HK-2 (cell line): ENCODE measurements at regions not wholly inside any gene's neighbourhood (a gene's known extent, or its start where the extent isn't known, plus 50 kb on each side); places are given as distances from the start of the nearest gene placed in this dataset.

Experiments
- DNase-seq: peaks from one replicate; pipeline ENCODE4 v3.0.0-alpha.2; 2018; ENCODE audit not compliant: unreplicated experiment

DNA sequence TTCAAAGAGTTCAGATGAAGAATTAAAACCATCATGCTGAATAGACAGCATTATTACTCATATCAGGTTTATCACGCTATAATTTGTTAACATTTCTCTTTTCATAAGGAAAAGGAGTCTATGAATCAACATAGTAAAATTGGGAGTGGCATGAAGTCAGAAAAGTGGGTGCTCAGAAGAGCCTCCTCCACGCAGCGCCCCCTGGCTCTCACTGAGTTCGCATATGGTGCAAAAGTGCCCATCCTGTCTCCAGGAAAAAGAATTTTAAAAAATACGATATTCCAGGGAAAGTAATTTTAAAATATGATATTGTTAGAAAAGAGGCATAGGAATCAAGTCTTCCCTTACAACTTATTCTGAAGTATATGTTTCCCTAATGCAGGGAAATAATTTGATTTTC is 176.3 kb upstream of the TCERG1L start:
- no peak for DNase-seq

DNA sequence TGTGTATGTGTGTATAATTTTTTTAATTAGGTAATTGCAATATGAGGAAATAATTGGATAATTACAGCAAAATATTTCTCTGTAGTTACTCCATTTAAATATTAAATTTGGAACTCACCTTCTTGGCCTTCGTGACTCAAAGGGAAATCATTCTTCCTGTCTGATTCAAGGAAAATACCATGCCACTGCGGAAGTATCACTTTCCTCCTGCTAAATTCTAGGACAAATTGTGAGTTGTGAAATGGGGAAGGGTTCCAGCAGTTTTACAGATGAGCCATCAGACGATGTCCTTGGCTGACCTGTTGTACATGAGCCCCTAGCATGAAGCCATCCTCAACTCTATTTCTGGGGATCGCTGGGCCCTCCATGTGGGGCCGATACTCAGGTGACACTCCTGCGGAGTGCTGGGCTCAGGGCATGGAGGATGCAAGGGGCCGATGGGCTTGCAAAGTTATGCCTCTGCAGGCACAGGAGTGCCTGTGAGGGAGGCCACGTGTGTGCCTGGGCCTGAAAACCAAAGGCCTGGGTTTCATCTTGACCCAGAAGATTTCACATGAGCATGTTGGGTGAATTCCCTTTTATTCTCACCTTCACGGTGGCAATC is 179.6 kb upstream of the TCERG1L start:
- no peak for DNase-seq

DNA sequence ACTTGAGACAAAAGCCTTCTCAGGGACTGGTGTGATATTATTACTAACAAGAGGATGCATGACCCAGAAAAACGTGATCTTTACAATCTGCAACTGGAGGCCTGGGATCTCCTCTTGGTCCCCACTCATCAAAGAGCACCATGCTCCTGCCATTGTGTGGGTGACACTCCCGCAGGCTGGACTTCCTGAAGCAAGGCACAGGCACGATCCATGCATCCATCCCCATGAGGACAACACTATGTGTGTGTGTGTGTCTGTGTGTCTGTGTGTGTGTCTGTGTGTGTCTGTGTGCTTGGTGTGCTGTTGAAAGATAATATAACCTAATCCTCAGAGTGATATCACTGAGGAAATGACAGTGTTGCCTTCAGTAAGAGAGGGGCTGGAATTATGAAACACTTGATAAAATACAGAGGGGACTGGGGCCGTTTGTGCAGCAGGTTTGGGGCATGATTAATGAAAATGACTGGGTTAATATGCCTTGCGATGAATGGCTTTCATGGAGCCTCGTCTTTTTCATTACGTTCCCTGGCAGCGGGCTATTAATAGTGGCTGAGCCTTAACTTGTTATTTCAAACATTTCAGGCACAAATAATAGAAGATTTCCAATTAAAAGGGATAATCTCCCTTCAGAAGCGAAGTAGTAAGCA is 180.8 kb upstream of the TCERG1L start:
- DNase-seq: no peak

DNA sequence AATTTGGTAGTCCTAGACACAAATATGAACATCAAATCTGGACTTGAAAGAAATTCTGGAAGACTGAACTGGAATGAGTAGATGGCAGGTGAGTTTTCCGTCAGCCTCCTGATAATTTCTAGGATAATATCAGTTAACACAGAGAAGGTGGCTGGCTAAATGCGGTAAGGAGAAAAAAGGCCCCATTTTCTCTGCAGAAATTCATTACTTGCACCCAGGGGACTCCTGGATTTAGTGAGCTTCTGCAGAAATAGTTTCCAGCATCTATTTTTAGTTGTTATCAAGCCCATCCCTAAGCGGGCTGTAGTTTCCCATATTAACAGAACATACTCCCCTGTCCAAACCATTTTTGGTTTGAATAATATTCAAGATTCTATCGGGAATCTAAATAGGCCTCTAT is 181.9 kb upstream of the TCERG1L start:
- DNase-seq: no peak

DNA sequence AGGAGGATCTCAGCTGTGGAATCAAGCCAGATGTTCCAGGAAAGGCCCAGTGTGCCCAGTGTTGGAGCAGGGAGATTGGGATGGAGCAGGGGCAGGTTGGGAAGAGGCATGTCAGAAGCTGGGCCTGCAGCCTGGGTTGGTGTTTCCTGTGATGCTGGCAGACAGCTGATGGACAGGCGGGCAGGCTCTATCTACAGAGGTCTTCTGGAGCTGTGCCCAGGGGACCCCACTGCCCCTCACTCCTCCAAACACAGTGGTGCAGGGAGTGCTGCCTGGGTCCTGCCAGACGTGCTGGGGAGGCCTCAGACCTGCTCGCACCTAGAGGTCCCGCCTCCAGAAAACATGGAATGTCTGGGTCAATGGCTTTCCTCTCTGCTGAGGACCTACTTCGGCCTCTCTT is 182.9 kb upstream of the TCERG1L start:
- DNase-seq: no peak

DNA sequence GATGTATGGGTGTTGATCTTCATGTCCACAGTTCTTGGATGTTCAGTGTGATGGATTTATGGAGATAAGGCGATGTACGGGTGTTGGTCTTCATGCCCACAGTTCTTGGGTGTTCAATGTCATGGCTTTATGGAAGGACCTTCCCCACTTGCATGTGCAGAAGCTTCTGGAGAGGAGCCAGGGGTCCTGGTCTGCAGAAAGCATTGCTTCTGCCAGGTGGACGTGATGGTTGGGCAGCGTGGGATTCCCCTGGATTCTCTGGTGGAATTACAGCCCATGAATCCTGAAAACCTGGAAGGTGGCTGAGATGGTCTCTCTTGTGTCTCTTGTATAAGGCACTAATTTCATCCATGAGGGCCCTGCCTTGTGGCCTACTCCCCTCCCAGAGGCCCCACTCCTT is 183.7 kb upstream of the TCERG1L start:
- no peak for DNase-seq

DNA sequence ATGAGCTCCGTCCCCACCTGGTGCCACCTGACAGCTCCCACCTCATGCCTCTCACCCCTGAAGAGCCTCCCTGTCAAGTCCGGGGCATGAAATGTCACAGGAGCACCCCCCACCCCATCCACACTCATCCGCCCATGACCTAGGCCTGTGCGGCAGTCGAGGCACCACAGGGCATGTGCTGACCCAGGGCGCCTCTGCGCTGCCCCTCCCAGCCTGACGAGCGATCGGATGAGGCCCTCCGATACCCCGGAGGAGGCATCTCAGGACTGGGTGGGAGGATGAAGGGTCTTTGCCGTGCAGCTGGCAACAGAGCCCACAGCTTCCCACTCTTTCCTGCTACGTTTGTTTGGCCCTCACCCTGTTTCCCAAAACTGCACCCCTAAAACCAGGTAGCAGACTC is 184.4 kb upstream of the TCERG1L start:
- no peak for DNase-seq

DNA sequence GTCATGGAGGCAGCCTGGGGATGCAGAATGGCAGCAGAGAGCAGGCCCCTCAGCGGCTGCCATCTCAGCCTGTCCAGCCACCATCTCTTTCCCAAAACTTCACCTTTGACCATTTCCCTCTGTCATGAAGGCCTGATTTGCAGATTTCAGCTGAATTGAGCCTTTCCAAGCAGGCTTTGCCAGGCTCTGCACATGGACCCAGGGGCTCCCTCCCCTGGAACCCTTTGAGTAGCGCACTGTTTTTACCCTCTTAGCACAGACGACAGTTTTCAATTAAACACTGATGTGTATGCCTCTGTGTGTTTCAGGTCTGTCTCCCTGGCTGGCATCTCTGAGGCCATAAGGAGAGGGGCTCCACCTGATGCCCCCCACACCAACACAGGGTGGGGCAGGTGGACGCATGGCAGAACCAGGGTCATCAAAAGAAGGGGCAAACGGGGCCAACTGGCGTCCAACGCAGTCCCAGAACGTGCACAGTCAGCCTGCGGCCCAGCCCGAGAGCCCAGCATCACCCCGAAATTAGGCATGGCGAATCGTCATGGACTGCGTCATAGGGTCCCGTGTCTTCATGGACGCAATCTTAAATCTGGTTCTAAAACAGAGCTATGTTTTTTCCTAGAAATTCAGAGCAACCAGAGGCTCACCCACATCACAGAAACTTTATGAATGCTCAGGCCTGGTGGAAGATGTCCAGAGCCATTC is 185.0 kb upstream of the TCERG1L start:
- DNase-seq: no peak

DNA sequence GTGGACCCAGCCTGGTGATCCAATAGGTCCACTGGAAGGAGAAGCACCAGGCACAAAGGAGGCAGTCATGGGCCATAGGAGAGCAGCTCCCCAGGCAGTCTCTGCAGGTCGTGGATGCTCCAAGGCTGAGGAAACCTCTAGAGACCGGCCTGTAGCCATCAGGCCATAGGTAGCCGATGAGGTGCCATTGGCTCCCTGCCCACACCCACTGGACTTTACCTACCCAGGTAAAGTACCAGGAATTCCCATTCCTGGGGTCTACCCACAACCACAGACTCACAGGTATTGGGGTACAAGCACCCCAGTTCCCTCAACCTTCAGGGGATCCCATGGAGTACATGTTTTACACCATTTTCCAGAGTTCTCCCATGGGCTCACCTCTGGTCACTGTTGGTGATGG is 188.0 kb upstream of the TCERG1L start:
- no peak for DNase-seq

DNA sequence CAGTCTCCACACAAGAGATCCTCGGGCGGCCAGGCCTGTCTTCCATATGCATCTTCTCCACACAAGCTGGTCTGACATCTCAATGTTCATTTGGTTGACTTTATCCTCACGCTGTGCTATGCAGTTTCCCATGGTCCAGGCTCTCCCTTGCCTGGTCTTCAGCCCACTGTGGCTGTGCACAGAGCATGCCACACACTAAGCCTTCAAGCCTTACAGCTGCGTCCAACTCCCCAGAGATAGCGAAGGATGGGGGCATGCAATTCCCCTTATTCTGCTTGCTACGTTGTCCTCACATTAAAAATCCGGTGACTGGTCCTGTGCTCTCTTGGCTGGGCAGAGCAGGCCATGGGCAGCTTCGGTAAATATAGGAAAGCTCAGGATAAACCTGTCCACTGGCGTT is 188.7 kb upstream of the TCERG1L start:
- no peak for DNase-seq

DNA sequence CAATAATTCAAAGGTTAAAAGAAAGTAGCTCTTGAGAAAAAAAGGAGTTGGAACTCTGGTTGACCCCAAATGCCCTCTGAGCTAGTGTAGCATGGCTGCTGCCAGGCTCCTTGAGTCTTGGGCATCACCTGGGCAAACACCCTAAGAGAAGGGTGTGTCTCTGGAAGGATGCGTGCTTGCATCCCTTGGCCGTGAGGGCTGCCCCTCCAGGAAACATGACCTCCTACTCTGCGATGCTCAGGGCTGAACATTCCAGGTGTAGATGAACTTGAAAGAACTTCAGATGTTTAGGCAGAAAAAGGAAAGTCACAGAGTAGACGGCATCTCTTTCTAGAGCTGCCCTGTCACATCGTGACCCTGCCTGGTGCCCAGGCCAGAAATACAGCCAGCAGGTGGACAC is 189.4 kb upstream of the TCERG1L start:
- DNase-seq: no peak

DNA sequence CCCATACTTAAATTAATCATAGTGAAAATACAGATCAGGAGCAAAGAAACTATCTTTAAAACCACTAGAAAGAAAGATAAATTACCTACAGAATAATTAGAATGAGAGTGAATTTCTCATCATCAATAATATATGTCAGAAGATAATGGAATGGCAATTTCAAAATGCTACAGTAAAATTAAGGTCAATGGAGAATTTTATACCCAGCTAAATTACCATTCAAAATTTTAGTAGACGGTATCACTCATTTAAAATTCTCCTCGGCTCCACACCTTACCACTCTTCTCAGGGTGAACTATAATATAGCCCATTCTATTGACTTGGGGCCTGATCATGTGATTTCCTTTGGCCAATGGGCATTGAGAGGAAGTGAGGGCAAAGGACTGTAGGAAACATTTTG is 192.5 kb upstream of the TCERG1L start:
- DNase-seq: no peak

DNA sequence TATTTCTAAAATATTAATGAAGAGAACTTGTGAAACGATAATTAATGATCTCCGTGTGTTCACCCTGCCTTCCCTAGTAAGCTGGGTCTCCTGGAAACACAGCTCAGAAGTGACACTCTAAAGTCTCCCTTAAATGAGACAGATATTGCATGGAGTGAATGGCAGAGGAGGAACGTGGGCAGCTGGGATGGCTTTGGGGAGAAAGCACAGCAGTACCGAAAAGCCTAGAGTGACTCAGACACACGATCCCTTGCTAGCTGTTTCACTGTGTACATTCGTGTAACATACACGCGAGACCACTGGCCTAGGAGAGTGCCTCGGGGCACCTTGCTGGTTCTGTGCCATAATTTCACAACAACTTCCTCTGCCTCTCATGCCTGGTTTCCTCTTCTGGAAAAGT is 199.9 kb upstream of the TCERG1L start:
- no peak for DNase-seq

DNA sequence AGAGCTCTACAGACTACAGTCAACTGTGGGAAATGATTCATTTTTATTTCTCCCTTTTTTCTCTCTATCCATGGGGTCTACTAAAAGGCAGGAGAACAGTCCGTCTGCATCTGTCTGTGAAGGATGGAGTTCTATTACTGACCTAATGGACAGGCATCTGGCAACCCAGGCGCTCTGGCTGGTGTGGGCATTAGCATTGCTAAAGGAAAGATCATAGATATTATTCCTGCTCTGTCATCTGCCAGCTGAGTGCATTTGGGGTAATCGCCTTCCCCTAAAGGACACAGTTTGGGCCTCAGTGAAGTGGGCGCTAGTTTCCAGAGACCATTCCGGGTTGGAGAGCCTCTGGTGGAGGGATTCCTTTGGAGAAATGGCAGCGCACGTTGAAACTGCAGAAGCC is 201.3 kb upstream of the TCERG1L start:
- no peak for DNase-seq

DNA sequence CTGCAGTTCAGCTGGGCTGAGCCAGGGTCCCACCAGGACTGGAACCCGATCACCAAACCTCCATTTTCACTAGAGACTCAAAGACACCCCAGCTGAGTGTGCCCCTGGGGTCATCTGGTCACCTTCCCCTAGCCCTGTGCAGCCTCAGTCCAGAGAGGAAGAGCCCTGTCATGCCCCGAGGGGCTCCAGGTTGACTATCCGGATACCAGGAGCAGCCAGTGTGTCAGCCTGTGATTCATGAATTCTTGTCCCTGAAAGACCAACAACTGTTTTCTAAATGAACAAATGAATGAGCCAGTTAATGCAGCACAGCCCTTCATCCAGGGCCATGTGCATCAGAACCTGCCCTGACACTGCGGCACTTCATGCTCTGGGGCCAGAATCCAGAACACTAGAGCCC is 201.9 kb upstream of the TCERG1L start:
- no peak for DNase-seq

DNA sequence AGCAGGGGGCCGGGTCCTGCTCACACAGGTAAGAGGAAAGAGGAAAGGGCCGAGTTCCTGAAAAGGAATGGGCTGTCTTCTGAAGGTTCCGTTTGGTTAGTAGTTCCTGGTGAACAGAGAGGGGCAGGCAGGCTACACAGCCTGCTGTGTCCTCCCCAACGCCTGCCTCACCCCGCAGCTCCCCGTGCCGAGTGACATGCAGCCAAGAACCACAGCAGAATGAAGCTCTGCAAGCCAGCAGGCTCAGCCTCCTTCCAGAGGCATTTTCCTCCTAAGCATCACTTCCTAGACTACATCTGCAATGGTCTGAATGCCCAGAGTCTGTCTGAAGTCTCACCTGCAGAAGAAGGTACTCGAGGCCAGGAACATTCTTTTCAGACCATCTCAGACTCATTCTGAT is 202.4 kb upstream of the TCERG1L start:
- no peak for DNase-seq

DNA sequence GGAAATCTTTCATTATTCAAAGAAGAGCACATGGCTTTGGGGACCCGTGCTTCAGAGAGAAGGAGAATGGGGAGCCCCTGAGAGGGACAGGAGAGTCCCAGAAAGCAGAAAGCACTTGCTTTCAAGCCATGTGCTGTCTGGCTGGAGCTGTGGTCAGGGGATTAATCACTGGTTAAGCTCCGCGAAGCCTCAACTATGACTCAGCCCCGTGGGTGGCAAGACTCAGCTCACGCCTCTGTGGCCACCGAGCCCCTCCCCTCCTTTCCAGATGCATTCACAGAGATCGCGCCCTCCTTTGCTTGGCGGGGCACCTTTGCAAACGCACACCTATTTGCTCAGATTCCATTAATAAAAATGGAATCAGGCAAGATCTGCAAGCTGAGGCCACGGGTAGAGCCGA is 202.9 kb upstream of the TCERG1L start:
- DNase-seq: peak; percentile 76

DNA sequence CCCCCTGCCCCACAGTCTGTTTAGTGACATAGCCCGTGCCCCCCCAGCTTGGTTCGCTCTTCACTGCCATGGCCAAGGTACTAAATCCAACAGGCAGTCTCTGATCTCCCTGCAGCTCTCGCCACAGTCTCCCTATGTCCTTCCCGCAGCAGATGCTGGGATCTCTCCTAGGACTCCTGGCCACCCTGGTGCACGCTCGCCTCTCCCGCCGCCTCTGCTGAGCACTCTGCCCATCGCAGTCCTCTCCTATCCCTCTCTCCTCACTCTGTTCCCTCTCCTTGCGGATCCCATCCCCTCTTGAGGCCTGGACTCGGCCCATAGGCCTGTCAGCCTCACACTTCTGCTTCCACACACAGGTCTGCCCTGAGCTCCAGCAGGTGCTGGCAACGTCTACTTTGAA is 204.8 kb upstream of the TCERG1L start:
- no peak for DNase-seq

DNA sequence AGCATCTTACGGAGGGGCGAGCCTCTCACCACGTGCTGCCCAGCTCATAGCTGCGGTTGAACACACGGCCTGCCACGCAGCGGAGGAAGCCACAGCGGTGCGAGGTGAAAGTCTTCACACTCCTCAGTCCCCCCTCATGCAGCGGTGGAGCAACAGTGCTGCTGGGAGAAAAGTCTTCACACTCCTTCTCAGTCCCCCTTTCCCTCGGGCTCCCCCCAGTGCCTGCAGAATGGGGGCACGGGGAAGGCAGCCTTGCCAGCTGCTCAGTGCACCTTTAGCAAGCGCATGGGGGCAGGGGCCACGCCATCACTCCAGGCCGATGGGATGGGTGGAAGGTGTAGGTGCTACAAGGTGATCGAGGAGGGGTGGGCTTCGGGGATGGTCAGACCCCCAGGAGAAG is 206.3 kb upstream of the TCERG1L start:
- DNase-seq: no peak

DNA sequence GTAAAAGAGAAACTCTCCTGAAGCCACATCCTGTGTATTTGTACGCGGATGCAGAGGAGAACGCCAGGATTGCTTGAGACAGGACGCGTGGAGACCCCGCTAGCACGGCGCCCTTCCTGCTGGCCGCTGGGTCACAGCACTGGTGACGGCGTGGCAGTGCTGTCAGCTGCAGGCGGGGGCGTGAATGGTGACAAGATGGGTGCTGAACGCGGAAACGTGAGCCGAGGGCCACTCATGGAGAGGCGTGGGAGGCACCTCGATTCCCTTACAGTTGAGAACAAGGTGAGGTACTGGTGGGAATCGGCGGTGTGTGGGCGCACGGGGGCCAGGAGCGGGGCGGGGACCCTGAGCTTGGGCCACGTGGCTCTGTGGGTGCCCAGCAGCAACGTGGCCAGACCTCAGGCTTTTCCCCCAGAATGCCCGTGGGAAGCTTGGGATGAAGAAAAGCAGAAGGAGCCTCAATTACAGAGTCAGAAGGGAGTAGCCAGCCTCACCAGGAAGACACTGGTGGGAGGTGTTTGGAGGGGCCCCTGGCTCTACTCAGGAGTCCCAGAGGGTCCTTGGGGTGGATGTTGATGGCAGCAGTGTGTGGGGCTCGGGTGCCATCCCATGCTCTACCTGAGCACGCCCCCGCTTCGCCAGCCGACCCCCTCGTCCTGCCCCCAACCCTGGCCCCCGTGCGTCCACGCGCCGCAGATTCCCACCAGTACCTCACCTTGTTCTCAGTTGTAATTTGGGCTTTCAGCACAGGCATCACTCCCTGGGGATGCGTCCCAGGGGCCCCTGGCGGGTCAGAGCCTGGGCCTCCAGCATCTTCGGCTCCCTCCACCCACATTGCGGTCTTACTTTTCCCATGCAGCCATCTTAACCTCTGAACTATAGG is 208.4 kb upstream of the TCERG1L start:
- DNase-seq: no peak

DNA sequence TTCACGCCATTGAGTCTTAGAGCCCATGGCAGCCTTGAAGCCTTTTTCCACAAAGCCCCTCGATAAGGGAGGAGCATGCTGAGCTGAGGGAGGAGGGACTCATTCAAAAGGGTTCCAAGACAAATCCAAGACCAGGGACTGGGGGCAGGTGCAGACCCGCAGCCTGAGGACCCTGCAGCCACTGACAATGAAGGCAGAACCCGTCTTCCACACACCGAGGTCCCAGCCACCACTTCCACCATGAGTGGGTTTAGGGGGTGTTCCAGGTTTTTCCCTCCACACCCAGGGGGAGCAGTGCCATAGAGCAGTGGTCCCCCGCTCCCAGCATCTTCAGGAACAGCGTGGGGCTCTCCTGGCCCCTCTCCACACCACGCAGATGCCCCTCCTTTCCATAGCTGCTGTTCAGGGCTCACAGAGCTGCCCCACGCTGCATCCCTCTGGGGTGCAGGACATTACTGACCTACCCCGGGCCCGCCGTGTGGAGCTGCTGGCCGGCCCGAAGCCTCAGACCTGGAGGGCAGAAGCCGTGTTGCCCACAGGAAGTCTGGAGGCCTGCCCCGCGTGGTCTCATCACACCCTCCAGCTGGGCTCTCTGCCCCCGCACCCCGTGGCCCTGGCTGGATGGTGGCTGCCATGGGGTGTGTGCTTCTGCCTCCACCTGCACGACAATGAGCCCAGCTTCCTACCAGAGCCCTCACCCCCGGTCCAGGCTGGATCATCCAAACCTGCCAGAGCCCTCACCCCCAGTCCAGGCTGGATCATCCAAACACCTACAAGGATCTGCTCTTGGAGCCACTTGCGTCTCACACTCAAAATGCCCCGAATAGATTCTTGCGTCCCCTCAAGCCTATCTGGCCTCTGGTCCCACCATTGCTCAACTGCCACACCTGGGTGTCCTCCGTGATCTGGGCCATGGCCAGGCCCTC is 220.0 kb upstream of the TCERG1L start:
- no peak for DNase-seq
